GM12873 (cell line): ENCODE measurements at regions not wholly inside any gene's neighbourhood (a gene's known extent, or its start where the extent isn't known, plus 50 kb on each side); places are given as distances from the start of the nearest gene placed in this dataset.

Experiments
- CTCF ChIP-seq: IDR thresholded peaks from 2 replicates; pipeline ENCODE4 v1.5.1; 2012; ENCODE audit warnings: low read depth, mild to moderate bottlenecking, moderate library complexity, low read length, control low read depth; ENCODE audit not compliant: insufficient read depth; ENCODE audit errors: missing control alignments

- no peak for TF ChIP-seq CTCF
Measured at GRCh38 chr7:90111-91063, 102.0 kb upstream of the FAM20C start.

GRCh38 chr7:91396-92175 is 100.8 kb upstream of the FAM20C start:
- TF ChIP-seq CTCF: no peak

GRCh38 chr7:92231-92674 is 100.1 kb upstream of the FAM20C start:
- TF ChIP-seq CTCF: no peak

GRCh38 chr7:92888-93672 is 99.3 kb upstream of the FAM20C start:
- no peak for TF ChIP-seq CTCF

- TF ChIP-seq CTCF: no peak
Measured at GRCh38 chr7:94251-94801, 98.0 kb upstream of the FAM20C start.

- no peak for TF ChIP-seq CTCF
Measured at GRCh38 chr7:95180-95862, 97.0 kb upstream of the FAM20C start.
